Astrocyte of the cerebellum (primary cell): ENCODE measurements at regions not wholly inside any gene's neighbourhood (a gene's known extent, or its start where the extent isn't known, plus 50 kb on each side); places are given as distances from the start of the nearest gene placed in this dataset.

Source experiments
- DNase-seq: peaks from one replicate; pipeline ENCODE4 v3.0.0-alpha.2; 2011; ENCODE audit warnings: low read depth
- H3K4me3 ChIP-seq: 2 replicates; pipeline ENCODE4 v1.5.1; 2011; ENCODE audit warnings: mild to moderate bottlenecking, low read depth, low read length, moderate library complexity
- CTCF ChIP-seq: IDR thresholded peaks from 2 replicates; pipeline ENCODE4 v1.5.1; 2012; ENCODE audit warnings: low read length, low read depth, moderate library complexity, mild to moderate bottlenecking; ENCODE audit errors: missing control alignments
- in situ Hi-C: cut with HindIII; loops from 2 replicates; pipeline ENCODE4 v1.10.0; 2017; ENCODE audit warnings: low sequenced_read_pairs

- DNase-seq = no peak
- TF ChIP-seq CTCF = no peak
- no peak overlapping the region for H3K4me3 ChIP-seq
- in situ Hi-C loops = no loop called here
These were observed 1133.7 kb downstream of the GATA3 start for GRCh38 chr10:9188022-9188810.

- in situ Hi-C loops = no loop called here
- no peak for TF ChIP-seq CTCF
- H3K4me3 ChIP-seq = no peak overlapping the region
- DNase-seq = no peak
These were observed 1135.0 kb downstream of the GATA3 start for GRCh38 chr10:9189448-9189847.

- no peak for TF ChIP-seq CTCF
- no peak overlapping the region for H3K4me3 ChIP-seq
- in situ Hi-C loops = no loop called here
- DNase-seq = no peak
These were observed 1138.6 kb downstream of the GATA3 start for GRCh38 chr10:9193120-9193519.

- no peak for TF ChIP-seq CTCF
- DNase-seq = no peak
- in situ Hi-C loops = no loop called here
- H3K4me3 ChIP-seq = no peak overlapping the region
These were observed 1140.9 kb downstream of the GATA3 start for GRCh38 chr10:9195385-9195784.

GRCh38 chr10:9198611-9199010, 1144.1 kb downstream of the GATA3 start:
- in situ Hi-C loops = no loop called here
- no peak for DNase-seq
- no peak for TF ChIP-seq CTCF
- no peak overlapping the region for H3K4me3 ChIP-seq

GRCh38 chr10:9205558-9205957, 1151.1 kb downstream of the GATA3 start:
- DNase-seq = no peak
- no peak overlapping the region for H3K4me3 ChIP-seq
- no peak for TF ChIP-seq CTCF
- in situ Hi-C loops = no loop called here
